Activated CD8-positive, alpha-beta memory T cell treated with anti-CD3 and anti-CD28 coated beads, Interleukin-2, amount 10 ng/mL, durations not matched to agents 7 days and 5 days (primary cell): ENCODE measurements at regions not wholly inside any gene's neighbourhood (a gene's known extent, or its start where the extent isn't known, plus 50 kb on each side); places are given as distances from the start of the nearest gene placed in this dataset.
"Not testable (repeated sequence)": the region's sequence is repeated elsewhere in the genome, so short reads cannot be mapped to it uniquely, and the experiment has no call there.

Experiments used
- ATAC-seq: fragments of 150-1000 bp; cut with Tn5 transposase; one replicate; pipeline ENCODE4 v1.10.0; 2021; ENCODE audit warnings: moderate library complexity
- CTCF ChIA-PET: fragments of 350-600 bp; sonication (Branson Sonifier 250); formaldehyde crosslinking; loops from one replicate; lab custom pipeline; 2021; ENCODE audit warnings: antibody characterized with exemption; lab: Charles Lee
- DNase-seq: peaks from one replicate; pipeline ENCODE4 v3.0.0-alpha.2; 2020
- H3K27ac Mint-ChIP-seq: one replicate; pipeline ENCODE4 v1.8.0; 2021; ENCODE audit warnings: mild to moderate bottlenecking, mixed read lengths
- H3K27me3 Mint-ChIP-seq: one replicate; pipeline ENCODE4 v1.8.0; 2021; ENCODE audit warnings: mixed read lengths
- H3K36me3 Mint-ChIP-seq: one replicate; pipeline ENCODE4 v1.8.0; 2021; ENCODE audit warnings: mild to moderate bottlenecking, mixed read lengths
- H3K4me1 Mint-ChIP-seq: one replicate; pipeline ENCODE4 v1.8.0; 2021; ENCODE audit warnings: mixed read lengths
- H3K4me3 Mint-ChIP-seq: one replicate; pipeline ENCODE4 v1.8.0; 2021; ENCODE audit warnings: mild to moderate bottlenecking, moderate library complexity, mixed read lengths
- H3K9me3 Mint-ChIP-seq: one replicate; pipeline ENCODE4 v1.8.0; 2022; ENCODE audit warnings: low read depth, mixed read lengths

GRCh38 chr1:215287362-215287761 is 204.8 kb downstream of the KCNK2 start:
- Mint-ChIP-seq H3K36me3 (no peaks in the 10 kb centered on the region), H3K27me3 (no peaks in the 10 kb centered on the region), H3K4me1 (no peaks in the 10 kb centered on the region), H3K27ac (no peak overlapping the region), H3K4me3 (no peak overlapping the region), H3K9me3 (peaks cover 2% of the 10 kb centered on the region)
- no peak for DNase-seq
- no peak for ATAC-seq
- CTCF ChIA-PET: no interaction called here

- no peak for ATAC-seq
- H3K4me1 Mint-ChIP-seq: no peaks in the 10 kb centered on the region
- no peaks in the 10 kb centered on the region for H3K27me3 Mint-ChIP-seq
- no peak overlapping the region for H3K4me3 Mint-ChIP-seq
- CTCF ChIA-PET: no interaction called here
- DNase-seq: no peak
- no peaks in the 10 kb centered on the region for H3K36me3 Mint-ChIP-seq
- no peak overlapping the region for H3K27ac Mint-ChIP-seq
- H3K9me3 Mint-ChIP-seq: peaks cover 8% of the 10 kb centered on the region
Observed at GRCh38 chr1:215290018-215290417, 207.5 kb downstream of the KCNK2 start.

DNA sequence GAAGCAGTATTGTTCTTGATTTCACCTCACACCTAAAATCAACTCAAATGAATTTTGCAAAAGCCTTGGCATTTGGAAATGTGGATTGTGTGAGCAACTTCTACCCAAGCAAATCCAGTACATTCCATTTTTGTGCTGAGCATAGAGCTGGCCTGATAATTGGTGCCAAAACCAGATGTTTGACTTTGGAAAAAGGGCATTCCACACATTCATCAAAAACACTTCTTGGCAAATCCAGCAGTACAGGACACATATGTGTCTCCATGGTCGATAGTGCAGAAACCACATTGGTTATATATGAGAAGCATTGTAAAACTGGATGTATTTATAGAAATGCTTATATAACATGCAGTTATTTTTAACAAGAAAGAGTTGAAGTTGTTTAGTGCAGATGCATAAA is 210.4 kb downstream of the KCNK2 start:
- no peak overlapping the region for H3K4me3 Mint-ChIP-seq
- peaks cover 10% of the 10 kb centered on the region for H3K9me3 Mint-ChIP-seq
- no peak for ATAC-seq
- no peak for DNase-seq
- no peaks in the 10 kb centered on the region for H3K36me3 Mint-ChIP-seq
- no peaks in the 10 kb centered on the region for H3K27me3 Mint-ChIP-seq
- no peaks in the 10 kb centered on the region for H3K4me1 Mint-ChIP-seq
- no peak overlapping the region for H3K27ac Mint-ChIP-seq
- CTCF ChIA-PET: no interaction called here

- no peak for ATAC-seq
- no peaks in the 10 kb centered on the region for H3K27me3 Mint-ChIP-seq
- CTCF ChIA-PET: no interaction called here
Observed at GRCh38 chr1:215306426-215306825, 223.9 kb downstream of the KCNK2 start.

DNA sequence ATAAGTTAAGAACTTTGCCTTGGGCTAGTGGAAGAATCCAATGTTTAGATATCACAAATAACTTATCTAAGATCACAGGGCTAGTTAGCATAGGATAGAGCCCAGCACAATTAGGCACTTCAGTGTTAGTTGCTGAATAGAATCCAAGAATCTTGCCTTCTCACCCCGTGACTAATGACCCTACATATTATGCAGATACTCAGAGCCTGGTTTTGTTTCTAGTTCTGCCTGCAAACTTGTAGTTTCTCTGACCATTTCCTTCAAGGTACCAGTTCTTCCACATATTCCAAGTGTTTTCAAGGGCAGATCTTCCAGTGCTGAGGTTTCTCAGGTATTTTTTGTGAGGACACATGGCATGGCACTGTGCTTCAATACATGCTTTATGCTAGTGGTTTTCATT is 239.3 kb downstream of the KCNK2 start:
- H3K36me3 Mint-ChIP-seq: no peaks in the 10 kb centered on the region
- H3K4me1 Mint-ChIP-seq: no peaks in the 10 kb centered on the region
- no peak overlapping the region for H3K4me3 Mint-ChIP-seq
- H3K9me3 Mint-ChIP-seq: peaks cover 6% of the 10 kb centered on the region
- DNase-seq (no peak), ATAC-seq (no peak)
- CTCF ChIA-PET: no interaction called here
- H3K27me3 Mint-ChIP-seq: no peaks in the 10 kb centered on the region
- no peak overlapping the region for H3K27ac Mint-ChIP-seq

More at GRCh38 chr1:215306426-215306825, 223.9 kb downstream of the KCNK2 start:
- H3K4me3 Mint-ChIP-seq: no peak overlapping the region
- peaks cover 2% of the 10 kb centered on the region for H3K9me3 Mint-ChIP-seq
- no peaks in the 10 kb centered on the region for H3K36me3 Mint-ChIP-seq
- no peak overlapping the region for H3K27ac Mint-ChIP-seq
- DNase-seq: no peak
- no peaks in the 10 kb centered on the region for H3K4me1 Mint-ChIP-seq

- DNase-seq, CTCF ChIA-PET, H3K4me3 Mint-ChIP-seq, ATAC-seq, H3K4me1 Mint-ChIP-seq, H3K36me3 Mint-ChIP-seq, H3K9me3 Mint-ChIP-seq, H3K27ac Mint-ChIP-seq, H3K27me3 Mint-ChIP-seq: not testable (repeated sequence)
Observed at GRCh38 chr1:215323992-215324391, 241.5 kb downstream of the KCNK2 start.

DNA sequence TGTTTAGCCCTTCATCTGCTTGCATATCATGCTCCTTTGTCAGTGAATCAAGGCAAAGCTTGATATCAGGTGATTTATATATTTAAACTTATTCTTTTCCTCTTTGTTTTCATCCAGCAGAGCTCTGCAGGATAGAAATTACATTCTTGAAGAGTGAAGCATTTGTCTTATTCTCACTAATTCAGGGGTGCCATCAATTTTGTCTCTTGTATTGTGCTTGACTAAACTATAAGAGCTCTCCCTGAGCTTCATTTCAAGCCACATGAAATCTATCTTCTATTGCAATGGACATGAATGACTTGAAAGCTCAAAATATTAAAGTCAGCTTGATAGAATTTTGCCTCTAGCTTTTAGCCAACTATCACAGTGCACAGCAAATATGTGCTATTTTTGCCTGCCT is 236.7 kb upstream of the KCTD3 start:
- no peak for DNase-seq
- Mint-ChIP-seq H3K9me3 (no peaks in the 10 kb centered on the region), H3K36me3 (no peaks in the 10 kb centered on the region), H3K27ac (no peak overlapping the region), H3K4me3 (no peak overlapping the region), H3K27me3 (no peaks in the 10 kb centered on the region), H3K4me1 (no peaks in the 10 kb centered on the region)
- ATAC-seq: no peak
- CTCF ChIA-PET: no interaction called here

DNA sequence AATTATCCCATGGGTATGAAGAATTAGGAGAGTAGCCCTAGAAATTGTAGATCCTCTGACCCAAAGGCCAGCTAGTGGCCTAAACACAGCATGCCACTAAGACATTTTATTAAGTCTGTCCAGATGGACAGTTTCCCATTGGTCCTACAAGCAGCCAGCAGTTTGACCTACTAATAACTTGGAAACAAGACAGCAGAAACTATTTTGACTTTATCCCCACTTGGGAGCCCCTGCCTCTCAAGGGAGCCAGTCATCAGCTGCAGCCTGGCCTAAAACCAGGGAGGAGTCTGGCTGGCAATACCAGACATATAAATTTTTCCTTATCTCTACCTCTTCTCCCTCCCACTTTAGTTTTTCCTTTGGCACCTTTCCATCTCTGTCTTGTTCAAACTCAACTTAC is 222.6 kb upstream of the KCTD3 start:
- ATAC-seq: no peak
- no peaks in the 10 kb centered on the region for H3K9me3 Mint-ChIP-seq
- no peaks in the 10 kb centered on the region for H3K27me3 Mint-ChIP-seq
- no peak overlapping the region for H3K4me3 Mint-ChIP-seq
- no peaks in the 10 kb centered on the region for H3K36me3 Mint-ChIP-seq
- CTCF ChIA-PET: no interaction called here
- DNase-seq: no peak
- H3K4me1 Mint-ChIP-seq: no peaks in the 10 kb centered on the region
- H3K27ac Mint-ChIP-seq: no peak overlapping the region

GRCh38 chr1:215345208-215345607 is 221.9 kb upstream of the KCTD3 start:
- Mint-ChIP-seq H3K36me3 (no peaks in the 10 kb centered on the region), H3K27ac (no peak overlapping the region), H3K9me3 (no peaks in the 10 kb centered on the region), H3K27me3 (no peaks in the 10 kb centered on the region), H3K4me3 (no peak overlapping the region), H3K4me1 (no peaks in the 10 kb centered on the region)
- CTCF ChIA-PET: no interaction called here
- ATAC-seq: no peak
- DNase-seq: no peak

- Mint-ChIP-seq H3K27me3 (no peaks in the 10 kb centered on the region), H3K27ac (no peak overlapping the region), H3K9me3 (no peaks in the 10 kb centered on the region), H3K4me1 (no peaks in the 10 kb centered on the region), H3K36me3 (no peaks in the 10 kb centered on the region), H3K4me3 (no peak overlapping the region)
- no peak for DNase-seq
- no peak for ATAC-seq
- CTCF ChIA-PET: no interaction called here
Observed at GRCh38 chr1:215345766-215346165, 221.3 kb upstream of the KCTD3 start.

- DNase-seq: no peak
- CTCF ChIA-PET: interaction anchor here (0.5 kb wide), 1 partner anchor 321 kb away, joined by 3 read pairs; no protein-coding TSS in a partner anchor
- no peak for ATAC-seq
- Mint-ChIP-seq H3K4me3 (no peak overlapping the region), H3K27ac (no peak overlapping the region), H3K9me3 (peaks cover 5% of the 10 kb centered on the region), H3K27me3 (no peaks in the 10 kb centered on the region), H3K36me3 (no peaks in the 10 kb centered on the region), H3K4me1 (no peaks in the 10 kb centered on the region)
Observed at GRCh38 chr1:215357901-215358300, 209.2 kb upstream of the KCTD3 start.

DNA sequence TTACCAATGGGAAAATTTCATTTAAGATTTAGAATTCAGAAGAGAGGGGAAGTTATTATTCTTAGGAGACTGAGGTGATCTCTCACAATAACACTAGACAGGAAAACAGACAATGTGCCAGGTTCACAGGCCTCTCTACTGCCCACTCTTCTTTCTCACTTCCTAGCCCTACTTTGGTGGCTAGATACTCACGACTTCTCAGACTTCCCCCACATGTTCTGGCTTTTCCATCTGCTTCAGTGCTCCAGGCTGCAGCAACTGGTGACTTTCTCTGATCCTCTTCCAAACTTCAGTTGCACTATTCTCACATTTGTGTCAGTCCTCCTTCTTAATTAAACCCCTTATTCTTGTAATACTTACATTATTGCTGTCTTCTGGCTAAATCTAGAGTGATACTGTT is 208.7 kb upstream of the KCTD3 start:
- DNase-seq (no peak), ATAC-seq (no peak)
- Mint-ChIP-seq H3K9me3 (peaks cover 3% of the 10 kb centered on the region), H3K27ac (no peak overlapping the region), H3K4me1 (no peaks in the 10 kb centered on the region), H3K36me3 (no peaks in the 10 kb centered on the region), H3K27me3 (no peaks in the 10 kb centered on the region), H3K4me3 (no peak overlapping the region)
- CTCF ChIA-PET: no interaction called here

DNA sequence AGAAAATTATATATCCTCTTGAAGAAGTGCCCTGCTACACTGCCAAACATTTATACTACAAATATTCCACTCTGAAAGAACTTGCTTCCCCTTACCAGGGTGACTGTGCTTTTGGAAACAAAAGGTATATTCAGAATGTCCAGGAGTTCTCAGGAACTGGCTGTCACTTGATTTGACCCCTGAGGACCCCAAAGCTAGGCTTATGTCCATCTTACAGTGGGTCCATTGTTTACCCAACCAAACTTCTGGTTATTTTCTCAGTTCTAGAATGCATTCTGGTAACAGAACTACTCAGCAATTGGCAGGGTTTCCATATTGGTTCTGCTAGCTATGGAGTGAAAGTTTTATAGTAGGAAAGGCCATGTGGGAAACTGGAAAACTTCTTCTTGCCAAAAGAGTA is 207.1 kb upstream of the KCTD3 start:
- CTCF ChIA-PET: no interaction called here
- Mint-ChIP-seq H3K4me3 (no peak overlapping the region), H3K27ac (no peak overlapping the region), H3K36me3 (no peaks in the 10 kb centered on the region), H3K9me3 (peaks cover 3% of the 10 kb centered on the region), H3K4me1 (no peaks in the 10 kb centered on the region), H3K27me3 (no peaks in the 10 kb centered on the region)
- ATAC-seq: no peak
- no peak for DNase-seq

DNA sequence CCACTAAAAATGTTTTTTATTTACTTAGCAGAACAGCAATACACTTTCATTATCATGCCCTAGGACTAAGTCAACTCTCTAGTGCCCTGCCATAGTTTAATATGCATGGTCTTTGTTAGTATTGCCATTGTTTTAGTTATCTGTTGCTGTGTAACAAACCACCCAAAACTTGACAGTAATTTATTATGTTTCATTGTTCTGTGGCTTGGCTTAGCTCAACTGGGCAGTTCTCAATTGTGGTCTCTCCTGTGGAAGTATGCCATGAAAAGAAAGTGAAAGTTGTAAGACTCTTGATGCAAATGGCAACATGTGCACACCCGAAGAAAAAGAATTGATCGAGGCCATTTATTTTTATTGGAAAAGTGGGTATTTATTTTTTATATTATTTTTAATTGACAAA is 206.3 kb upstream of the KCTD3 start:
- H3K4me1 Mint-ChIP-seq: no peaks in the 10 kb centered on the region
- H3K27me3 Mint-ChIP-seq: no peaks in the 10 kb centered on the region
- no peak overlapping the region for H3K27ac Mint-ChIP-seq
- no peak for DNase-seq
- CTCF ChIA-PET: no interaction called here
- peaks cover 3% of the 10 kb centered on the region for H3K9me3 Mint-ChIP-seq
- H3K4me3 Mint-ChIP-seq: no peak overlapping the region
- no peaks in the 10 kb centered on the region for H3K36me3 Mint-ChIP-seq
- no peak for ATAC-seq

- Mint-ChIP-seq H3K27ac (no peak overlapping the region), H3K36me3 (no peaks in the 10 kb centered on the region), H3K27me3 (no peaks in the 10 kb centered on the region)
Observed at GRCh38 chr1:215375381-215375780, 191.7 kb upstream of the KCTD3 start.

More at GRCh38 chr1:215375381-215375780, 191.7 kb upstream of the KCTD3 start:
- no peak for DNase-seq
- Mint-ChIP-seq H3K9me3 (no peaks in the 10 kb centered on the region), H3K4me3 (no peak overlapping the region), H3K4me1 (no peaks in the 10 kb centered on the region)
- ATAC-seq: no peak
- CTCF ChIA-PET: no interaction called here
